ENCODE measurements at regions not wholly inside any gene's neighbourhood (a gene's known extent, or its start where the extent isn't known, plus 50 kb on each side); places are given as distances from the start of the nearest gene placed in this dataset.

DNA sequence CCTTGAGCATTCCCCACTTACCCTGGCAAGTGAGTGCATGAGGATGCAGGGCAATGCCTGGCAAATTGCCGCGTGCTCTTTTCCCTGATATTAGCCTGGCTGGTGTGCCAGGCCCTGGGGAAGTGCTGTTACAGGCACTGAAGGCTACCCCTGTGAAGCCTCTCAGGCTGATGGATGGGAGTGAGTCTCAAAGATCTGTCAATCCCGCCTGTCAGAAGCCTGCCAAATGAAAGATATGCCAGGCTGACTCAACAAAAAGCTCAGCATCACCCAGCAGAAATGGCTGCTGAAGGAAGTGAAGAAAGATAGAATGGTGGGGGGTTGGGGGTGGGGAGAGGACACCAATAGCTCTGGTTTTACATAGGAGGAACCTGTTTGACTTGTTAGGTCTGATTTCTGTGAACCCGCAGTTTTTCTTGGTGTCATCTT, 112.1 kb downstream of the LACC1 start:
- H3K27me3 ChIP-seq (ENCODE audit: control insufficient read depth in 1 of 2, insufficient read depth in 2 of 2, low read length in 2 of 2) = no peaks in the 10 kb centered on the region
- H3K36me3 ChIP-seq (ENCODE audit: control insufficient read depth in 2 of 2, insufficient read depth in 2 of 2, low read length in 1 of 2) = no peaks in the 10 kb centered on the region
- H3K4me3 ChIP-seq (ENCODE audit: low read depth in 1 of 2, low read length in 2 of 2) = no peak overlapping the region
- no peak overlapping the region for H3K27ac ChIP-seq (ENCODE audit: low read depth in 2 of 2, low read length in 1 of 2)
- WGBS, 2 donors = 48% methylated on average over 4 of the region's 4 CpGs
- H3K4me1 ChIP-seq (ENCODE audit: control insufficient read depth in 2 of 2, insufficient read depth in 2 of 2, low read length in 1 of 2) = peaks cover 0 to 2% of the 10 kb centered on the region in 2 donors
- peaks cover 2 to 7% of the 10 kb centered on the region in 2 donors for H3K9me3 ChIP-seq (ENCODE audit: control insufficient read depth in 2 of 2, insufficient read depth in 1 of 2, low read depth in 1 of 2, low read length in 1 of 2)

- WGBS, 2 donors = 64 to 81% methylated on average over 1 of the region's 1 CpG
- Histone ChIP-seq H3K36me3 (ENCODE audit: control insufficient read depth in 2 of 2, insufficient read depth in 2 of 2, low read length in 1 of 2) (no peaks in the 10 kb centered on the region), H3K4me1 (ENCODE audit: control insufficient read depth in 2 of 2, insufficient read depth in 2 of 2, low read length in 1 of 2) (peaks cover 0 to 2% of the 10 kb centered on the region in 2 donors), H3K27ac (ENCODE audit: low read depth in 2 of 2, low read length in 1 of 2) (no peak overlapping the region), H3K9me3 (ENCODE audit: control insufficient read depth in 2 of 2, insufficient read depth in 1 of 2, low read depth in 1 of 2, low read length in 1 of 2) (peaks cover 2 to 7% of the 10 kb centered on the region in 2 donors), H3K4me3 (ENCODE audit: low read depth in 1 of 2, low read length in 2 of 2) (no peak overlapping the region), H3K27me3 (ENCODE audit: control insufficient read depth in 1 of 2, insufficient read depth in 2 of 2, low read length in 2 of 2) (no peaks in the 10 kb centered on the region)
Measured at GRCh38 chr13:43992211-43992610, 112.5 kb downstream of the LACC1 start.

DNA sequence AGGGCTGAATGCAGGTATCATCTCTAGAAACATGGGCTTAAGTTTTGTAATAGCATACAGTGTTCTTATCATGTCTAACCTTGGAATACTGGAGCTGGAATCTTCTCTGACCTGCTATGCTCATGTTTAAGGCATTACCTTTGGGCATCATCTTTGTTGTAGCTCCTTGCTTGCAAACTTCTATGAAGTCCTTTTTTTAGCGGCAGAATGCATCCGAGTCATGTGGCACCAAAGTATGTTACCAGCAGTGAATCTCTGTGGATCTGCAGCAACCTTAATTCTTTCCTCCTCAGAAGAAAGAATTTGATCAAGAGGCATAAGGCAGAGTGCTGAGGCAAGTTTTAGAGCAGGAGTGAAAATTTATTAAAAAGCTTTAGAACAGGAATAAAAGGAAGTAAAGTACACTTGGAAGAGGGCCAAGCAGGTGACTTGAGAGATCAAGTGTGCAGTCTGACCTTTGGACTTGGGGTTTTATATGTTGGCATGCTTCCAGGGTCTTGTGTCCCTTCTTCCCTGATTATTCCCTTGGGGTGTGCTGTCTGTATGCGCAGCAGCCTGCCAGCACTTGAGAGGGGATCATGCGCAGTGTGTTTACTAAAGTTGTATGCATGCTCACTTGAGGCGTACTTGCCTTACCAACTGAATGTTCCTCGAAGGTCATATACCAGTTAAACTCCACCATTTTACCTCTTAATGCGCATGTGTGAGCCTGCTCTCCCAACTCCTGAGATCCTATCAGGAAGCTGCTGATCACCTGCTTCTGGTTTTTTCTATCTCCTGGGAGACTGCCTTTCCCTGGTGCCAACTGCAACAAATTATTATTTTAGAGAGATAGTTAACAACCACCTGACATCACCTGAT, 115.5 kb downstream of the LACC1 start:
- WGBS, 2 donors = 82 to 93% methylated on average over 7 of the region's 7 CpGs

GRCh38 chr13:43996221-43996620, 116.5 kb downstream of the LACC1 start:
- no peaks in the 10 kb centered on the region for H3K27me3 ChIP-seq (ENCODE audit: control insufficient read depth in 1 of 2, insufficient read depth in 2 of 2, low read length in 2 of 2)
- H3K27ac ChIP-seq (ENCODE audit: low read depth in 2 of 2, low read length in 1 of 2) = no peak overlapping the region
- WGBS, 2 donors = 87 to 90% methylated on average over 1 of the region's 1 CpG
- peaks cover 2 to 7% of the 10 kb centered on the region in 2 donors for H3K9me3 ChIP-seq (ENCODE audit: control insufficient read depth in 2 of 2, insufficient read depth in 1 of 2, low read depth in 1 of 2, low read length in 1 of 2)
- H3K36me3 ChIP-seq (ENCODE audit: control insufficient read depth in 2 of 2, insufficient read depth in 2 of 2, low read length in 1 of 2) = no peaks in the 10 kb centered on the region
- H3K4me1 ChIP-seq (ENCODE audit: control insufficient read depth in 2 of 2, insufficient read depth in 2 of 2, low read length in 1 of 2) = peaks cover 0 to 2% of the 10 kb centered on the region in 2 donors
- H3K4me3 ChIP-seq (ENCODE audit: low read depth in 1 of 2, low read length in 2 of 2) = no peak overlapping the region

More for the DNA sequence above, 115.5 kb downstream of the LACC1 start:
- H3K27ac ChIP-seq (ENCODE audit: low read depth in 2 of 2, low read length in 1 of 2) = no peak overlapping the region
- H3K9me3 ChIP-seq (ENCODE audit: control insufficient read depth in 2 of 2, insufficient read depth in 1 of 2, low read depth in 1 of 2, low read length in 1 of 2) = peaks cover 2 to 7% of the 10 kb centered on the region in 2 donors
- H3K4me1 ChIP-seq (ENCODE audit: control insufficient read depth in 2 of 2, insufficient read depth in 2 of 2, low read length in 1 of 2) = peaks cover 0 to 2% of the 10 kb centered on the region in 2 donors
- no peaks in the 10 kb centered on the region for H3K27me3 ChIP-seq (ENCODE audit: control insufficient read depth in 1 of 2, insufficient read depth in 2 of 2, low read length in 2 of 2)
- no peaks in the 10 kb centered on the region for H3K36me3 ChIP-seq (ENCODE audit: control insufficient read depth in 2 of 2, insufficient read depth in 2 of 2, low read length in 1 of 2)
- no peak overlapping the region for H3K4me3 ChIP-seq (ENCODE audit: low read depth in 1 of 2, low read length in 2 of 2)

DNA sequence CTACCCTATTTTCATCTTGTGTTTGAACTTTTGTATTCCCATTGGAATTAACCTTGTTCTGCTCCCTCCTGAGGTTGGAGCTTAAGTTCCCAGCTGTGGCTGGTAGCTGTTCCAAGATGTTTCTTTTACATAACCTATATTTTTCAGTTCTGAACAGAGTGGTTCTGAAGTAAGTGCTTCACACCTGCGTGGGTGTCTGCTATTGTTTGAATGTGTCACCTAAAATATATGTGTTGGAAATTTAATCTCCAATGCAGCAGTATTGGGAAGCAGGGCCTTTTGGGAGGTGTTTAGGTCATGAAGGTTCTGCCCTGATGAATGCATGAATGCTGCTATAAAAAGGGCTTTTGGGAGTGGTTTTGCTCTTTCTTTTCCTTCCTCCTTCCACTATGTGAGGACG, 123.8 kb downstream of the LACC1 start:
- H3K9me3 ChIP-seq (ENCODE audit: control insufficient read depth in 2 of 2, insufficient read depth in 1 of 2, low read depth in 1 of 2, low read length in 1 of 2) = no peaks in the 10 kb centered on the region
- H3K27me3 ChIP-seq (ENCODE audit: control insufficient read depth in 1 of 2, insufficient read depth in 2 of 2, low read length in 2 of 2) = no peaks in the 10 kb centered on the region
- no peak overlapping the region for H3K4me3 ChIP-seq (ENCODE audit: low read depth in 1 of 2, low read length in 2 of 2)
- H3K4me1 ChIP-seq (ENCODE audit: control insufficient read depth in 2 of 2, insufficient read depth in 2 of 2, low read length in 1 of 2) = no peaks in the 10 kb centered on the region
- no peak overlapping the region for H3K27ac ChIP-seq (ENCODE audit: low read depth in 2 of 2, low read length in 1 of 2)
- H3K36me3 ChIP-seq (ENCODE audit: control insufficient read depth in 2 of 2, insufficient read depth in 2 of 2, low read length in 1 of 2) = no peaks in the 10 kb centered on the region
- 49 to 56% methylated on average over 2 of the region's 2 CpGs for WGBS, 2 donors

GRCh38 chr13:44004878-44005277, 125.2 kb downstream of the LACC1 start:
- no peaks in the 10 kb centered on the region for H3K36me3 ChIP-seq (ENCODE audit: control insufficient read depth in 2 of 2, insufficient read depth in 2 of 2, low read length in 1 of 2)
- H3K4me1 ChIP-seq (ENCODE audit: control insufficient read depth in 2 of 2, insufficient read depth in 2 of 2, low read length in 1 of 2) = no peaks in the 10 kb centered on the region
- H3K4me3 ChIP-seq (ENCODE audit: low read depth in 1 of 2, low read length in 2 of 2) = no peak overlapping the region
- no peak overlapping the region for H3K27ac ChIP-seq (ENCODE audit: low read depth in 2 of 2, low read length in 1 of 2)
- 42 to 59% methylated on average over 3 of the region's 3 CpGs for WGBS, 2 donors
- H3K27me3 ChIP-seq (ENCODE audit: control insufficient read depth in 1 of 2, insufficient read depth in 2 of 2, low read length in 2 of 2) = no peaks in the 10 kb centered on the region
- H3K9me3 ChIP-seq (ENCODE audit: control insufficient read depth in 2 of 2, insufficient read depth in 1 of 2, low read depth in 1 of 2, low read length in 1 of 2) = no peaks in the 10 kb centered on the region

DNA sequence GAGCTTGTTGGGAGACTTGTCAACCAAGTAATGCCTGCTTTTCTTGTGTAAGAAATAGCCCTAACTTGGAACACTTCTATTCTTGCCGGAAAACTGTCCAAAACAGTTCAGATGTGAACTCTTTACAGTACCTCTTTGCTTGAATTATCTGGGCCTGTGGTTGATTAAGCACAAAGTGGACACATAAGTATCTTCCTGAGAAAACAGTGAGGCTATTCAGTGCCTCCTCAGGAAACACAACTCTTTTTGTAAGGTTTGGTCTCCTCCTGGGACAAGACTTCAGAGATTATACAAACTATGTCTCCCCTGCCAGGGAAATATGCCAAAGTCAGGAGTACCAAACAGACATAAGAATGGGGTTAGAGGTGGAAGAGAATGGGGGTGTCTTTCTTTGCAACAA, 127.7 kb downstream of the LACC1 start:
- H3K9me3 ChIP-seq (ENCODE audit: control insufficient read depth in 2 of 2, insufficient read depth in 1 of 2, low read depth in 1 of 2, low read length in 1 of 2) = no peaks in the 10 kb centered on the region
- no peaks in the 10 kb centered on the region for H3K27me3 ChIP-seq (ENCODE audit: control insufficient read depth in 1 of 2, insufficient read depth in 2 of 2, low read length in 2 of 2)
- no peak overlapping the region for H3K4me3 ChIP-seq (ENCODE audit: low read depth in 1 of 2, low read length in 2 of 2)
- no peaks in the 10 kb centered on the region for H3K4me1 ChIP-seq (ENCODE audit: control insufficient read depth in 2 of 2, insufficient read depth in 2 of 2, low read length in 1 of 2)
- H3K27ac ChIP-seq (ENCODE audit: low read depth in 2 of 2, low read length in 1 of 2) = no peak overlapping the region
- 92 to 93% methylated on average over 1 of the region's 1 CpG for WGBS, 2 donors
- no peaks in the 10 kb centered on the region for H3K36me3 ChIP-seq (ENCODE audit: control insufficient read depth in 2 of 2, insufficient read depth in 2 of 2, low read length in 1 of 2)

- H3K27me3 ChIP-seq (ENCODE audit: control insufficient read depth in 1 of 2, insufficient read depth in 2 of 2, low read length in 2 of 2) = peaks cover 0 to 2% of the 10 kb centered on the region in 2 donors
- no peaks in the 10 kb centered on the region for H3K9me3 ChIP-seq (ENCODE audit: control insufficient read depth in 2 of 2, insufficient read depth in 1 of 2, low read depth in 1 of 2, low read length in 1 of 2)
- H3K4me3 ChIP-seq (ENCODE audit: low read depth in 1 of 2, low read length in 2 of 2) = no peak overlapping the region
- WGBS, 2 donors = 84 to 96% methylated on average over 2 of the region's 2 CpGs
- no peak overlapping the region for H3K27ac ChIP-seq (ENCODE audit: low read depth in 2 of 2, low read length in 1 of 2)
- H3K36me3 ChIP-seq (ENCODE audit: control insufficient read depth in 2 of 2, insufficient read depth in 2 of 2, low read length in 1 of 2) = no peaks in the 10 kb centered on the region
- peaks cover 0 to 2% of the 10 kb centered on the region in 2 donors for H3K4me1 ChIP-seq (ENCODE audit: control insufficient read depth in 2 of 2, insufficient read depth in 2 of 2, low read length in 1 of 2)
Measured at GRCh38 chr13:44011036-44011435, 131.3 kb downstream of the LACC1 start.

DNA sequence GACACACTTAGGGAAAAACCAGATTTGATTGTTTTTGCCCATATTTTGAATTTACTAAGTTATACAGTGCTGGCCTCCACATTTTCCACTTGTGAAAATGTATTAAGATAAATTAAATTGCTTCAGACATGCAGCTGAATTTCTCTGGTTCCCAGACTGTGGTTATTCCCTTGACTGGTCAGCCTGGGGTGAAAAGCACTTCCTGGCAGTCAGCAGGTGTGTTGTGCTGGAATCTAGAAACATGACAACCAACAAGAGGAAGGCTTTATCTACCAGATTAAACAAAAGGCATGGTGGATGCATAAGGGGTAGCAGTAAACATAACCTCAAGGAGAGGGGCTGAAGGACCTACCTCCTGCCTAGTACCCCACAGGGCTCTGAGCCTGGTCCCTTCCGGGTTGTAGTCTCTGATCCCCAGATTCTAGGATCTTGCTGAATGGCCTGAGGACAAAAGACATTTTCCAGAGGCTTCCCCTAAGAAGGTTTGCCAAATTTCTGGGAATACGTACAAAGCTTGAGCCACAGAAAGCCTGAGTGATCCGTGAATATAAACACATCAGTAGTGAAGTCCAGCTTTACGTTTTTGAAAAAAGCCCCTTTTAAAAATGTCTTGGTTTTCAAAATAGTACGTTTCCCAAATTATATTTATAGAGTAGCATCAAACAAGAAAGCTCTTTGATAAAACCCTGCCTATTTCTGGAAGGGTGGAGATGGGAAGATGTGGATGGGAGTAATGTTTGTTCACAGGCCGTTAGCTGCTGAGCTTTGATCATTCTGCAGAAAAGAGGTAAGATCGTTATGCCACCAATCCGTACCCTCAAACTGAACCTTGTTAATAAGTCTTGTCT, 133.4 kb downstream of the LACC1 start:
- Histone ChIP-seq H3K9me3 (ENCODE audit: control insufficient read depth in 2 of 2, insufficient read depth in 1 of 2, low read depth in 1 of 2, low read length in 1 of 2) (no peaks in the 10 kb centered on the region), H3K4me1 (ENCODE audit: control insufficient read depth in 2 of 2, insufficient read depth in 2 of 2, low read length in 1 of 2) (peaks cover 0 to 2% of the 10 kb centered on the region in 2 donors), H3K27me3 (ENCODE audit: control insufficient read depth in 1 of 2, insufficient read depth in 2 of 2, low read length in 2 of 2) (peaks cover 0 to 2% of the 10 kb centered on the region in 2 donors), H3K4me3 (ENCODE audit: low read depth in 1 of 2, low read length in 2 of 2) (no peak overlapping the region), H3K27ac (ENCODE audit: low read depth in 2 of 2, low read length in 1 of 2) (peak overlapping the region in 1 of 2 donors; percentile 44), H3K36me3 (ENCODE audit: control insufficient read depth in 2 of 2, insufficient read depth in 2 of 2, low read length in 1 of 2) (no peaks in the 10 kb centered on the region)
- 61 to 73% methylated on average over 8 of the region's 8 CpGs for WGBS, 2 donors

Measured in esophagus (tissue), 2 donors.